ENCODE measurements at regions not wholly inside any gene's neighbourhood (a gene's known extent, or its start where the extent isn't known, plus 50 kb on each side); places are given as distances from the start of the nearest gene placed in this dataset.
"Not testable (repeated sequence)": the region's sequence is repeated elsewhere in the genome, so short reads cannot be mapped to it uniquely, and the experiment has no call there.

GRCh38 chr5:88108490-88109279, 160.0 kb downstream of the TMEM161B start:
- no peak overlapping the region for H3K4me3 Mint-ChIP-seq
- H3K9me3 Mint-ChIP-seq = no peaks in the 10 kb centered on the region
- ATAC-seq (no peak), DNase-seq (no peak)
- no peaks in the 10 kb centered on the region for H3K27me3 Mint-ChIP-seq
- H3K27ac Mint-ChIP-seq = no peak overlapping the region
- H3K4me1 Mint-ChIP-seq = no peaks in the 10 kb centered on the region

GRCh38 chr5:88094906-88095496, 173.6 kb downstream of the TMEM161B start:
- Mint-ChIP-seq H3K4me1 (no peaks in the 10 kb centered on the region), H3K4me3 (no peak overlapping the region), H3K27me3 (peaks cover 6% of the 10 kb centered on the region), H3K9me3 (no peaks in the 10 kb centered on the region), H3K27ac (no peak overlapping the region)
- DNase-seq (no peak), ATAC-seq (no peak)

GRCh38 chr5:88094403-88094802, 174.2 kb downstream of the TMEM161B start:
- Mint-ChIP-seq H3K9me3 (no peaks in the 10 kb centered on the region), H3K4me3 (no peak overlapping the region), H3K27ac (no peak overlapping the region), H3K27me3 (peaks cover 6% of the 10 kb centered on the region), H3K4me1 (no peaks in the 10 kb centered on the region)
- DNase-seq = no peak
- ATAC-seq = no peak

- Mint-ChIP-seq H3K27ac (no peak overlapping the region), H3K27me3 (peaks cover 7% of the 10 kb centered on the region), H3K4me1 (no peaks in the 10 kb centered on the region), H3K9me3 (no peaks in the 10 kb centered on the region), H3K4me3 (no peak overlapping the region)
- DNase-seq (no peak), ATAC-seq (no peak)
Observed at GRCh38 chr5:88093765-88094164, 174.9 kb downstream of the TMEM161B start.

GRCh38 chr5:88092958-88093605, 175.6 kb downstream of the TMEM161B start:
- H3K4me1 Mint-ChIP-seq = no peaks in the 10 kb centered on the region
- H3K9me3 Mint-ChIP-seq = no peaks in the 10 kb centered on the region
- ATAC-seq (no peak), DNase-seq (no peak)
- no peak overlapping the region for H3K27ac Mint-ChIP-seq
- H3K4me3 Mint-ChIP-seq = no peak overlapping the region
- peaks cover 14% of the 10 kb centered on the region for H3K27me3 Mint-ChIP-seq

GRCh38 chr5:88092358-88092757, 176.3 kb downstream of the TMEM161B start:
- Mint-ChIP-seq H3K27ac (no peak overlapping the region), H3K27me3 (peaks cover 14% of the 10 kb centered on the region), H3K9me3 (no peaks in the 10 kb centered on the region)

GRCh38 chr5:88090506-88090905, 178.1 kb downstream of the TMEM161B start:
- Mint-ChIP-seq H3K9me3 (no peaks in the 10 kb centered on the region), H3K4me1 (no peaks in the 10 kb centered on the region), H3K27me3 (peaks cover 14% of the 10 kb centered on the region), H3K27ac (no peak overlapping the region), H3K4me3 (no peak overlapping the region)
- DNase-seq (no peak), ATAC-seq (no peak)

More at GRCh38 chr5:88092358-88092757, 176.3 kb downstream of the TMEM161B start:
- no peaks in the 10 kb centered on the region for H3K4me1 Mint-ChIP-seq
- no peak overlapping the region for H3K4me3 Mint-ChIP-seq
- ATAC-seq = no peak
- no peak for DNase-seq

GRCh38 chr5:88089719-88090390, 178.8 kb downstream of the TMEM161B start:
- peaks cover 14% of the 10 kb centered on the region for H3K27me3 Mint-ChIP-seq
- no peaks in the 10 kb centered on the region for H3K9me3 Mint-ChIP-seq
- ATAC-seq (no peak), DNase-seq (no peak)
- H3K4me3 Mint-ChIP-seq = no peak overlapping the region
- H3K4me1 Mint-ChIP-seq = no peaks in the 10 kb centered on the region
- no peak overlapping the region for H3K27ac Mint-ChIP-seq

- H3K4me1 Mint-ChIP-seq = no peaks in the 10 kb centered on the region
- H3K9me3 Mint-ChIP-seq = no peaks in the 10 kb centered on the region
- peaks cover 16% of the 10 kb centered on the region for H3K27me3 Mint-ChIP-seq
- H3K4me3 Mint-ChIP-seq = no peak overlapping the region
- no peak overlapping the region for H3K27ac Mint-ChIP-seq
- ATAC-seq (no peak), DNase-seq (no peak)
Observed at GRCh38 chr5:88085462-88085861, 183.2 kb downstream of the TMEM161B start.

- Mint-ChIP-seq H3K27ac (no peak overlapping the region), H3K27me3 (peaks cover 8% of the 10 kb centered on the region), H3K9me3 (peaks cover 0 to 2% of the 10 kb centered on the region in 2 donors), H3K4me3 (no peak overlapping the region), H3K4me1 (no peaks in the 10 kb centered on the region)
- no peak for DNase-seq
- no peak for ATAC-seq
Observed at GRCh38 chr5:88081877-88082276, 186.8 kb downstream of the TMEM161B start.

- Mint-ChIP-seq H3K27me3 (no peaks in the 10 kb centered on the region), H3K4me1 (no peaks in the 10 kb centered on the region), H3K9me3 (peaks cover 20 to 37% of the 10 kb centered on the region in 2 donors), H3K27ac (no peak overlapping the region), H3K4me3 (no peak overlapping the region)
- ATAC-seq (no peak), DNase-seq (no peak)
Observed at GRCh38 chr5:88063813-88064212, 204.8 kb downstream of the TMEM161B start.

GRCh38 chr5:88060194-88060593, 208.5 kb downstream of the TMEM161B start:
- DNase-seq = no peak
- no peak overlapping the region for H3K27ac Mint-ChIP-seq
- ATAC-seq = no peak
- peaks cover 19 to 37% of the 10 kb centered on the region in 2 donors for H3K9me3 Mint-ChIP-seq
- no peaks in the 10 kb centered on the region for H3K27me3 Mint-ChIP-seq
- H3K4me3 Mint-ChIP-seq = no peak overlapping the region
- no peaks in the 10 kb centered on the region for H3K4me1 Mint-ChIP-seq

GRCh38 chr5:88058625-88059024, 210.0 kb downstream of the TMEM161B start:
- Mint-ChIP-seq H3K9me3 (peaks cover 14 to 30% of the 10 kb centered on the region in 2 donors), H3K4me3 (no peak overlapping the region), H3K4me1 (no peaks in the 10 kb centered on the region), H3K27ac (no peak overlapping the region), H3K27me3 (no peaks in the 10 kb centered on the region)
- ATAC-seq (no peak), DNase-seq (no peak)

- H3K27me3 Mint-ChIP-seq = not testable (repeated sequence)
Observed at GRCh38 chr5:88052468-88052867, 216.2 kb downstream of the TMEM161B start.

GRCh38 chr5:88051148-88051547, 217.5 kb downstream of the TMEM161B start:
- ATAC-seq (no peak), DNase-seq (no peak)
- Mint-ChIP-seq H3K4me3 (no peak overlapping the region), H3K4me1 (no peaks in the 10 kb centered on the region), H3K9me3 (peaks cover 0 to 7% of the 10 kb centered on the region in 2 donors), H3K27me3 (no peaks in the 10 kb centered on the region), H3K27ac (no peak overlapping the region)

More at GRCh38 chr5:88052468-88052867, 216.2 kb downstream of the TMEM161B start:
- DNase-seq, H3K27ac Mint-ChIP-seq, H3K4me1 Mint-ChIP-seq, ATAC-seq, H3K4me3 Mint-ChIP-seq, H3K9me3 Mint-ChIP-seq: not testable (repeated sequence)

GRCh38 chr5:88049737-88050136, 218.9 kb downstream of the TMEM161B start:
- no peaks in the 10 kb centered on the region for H3K27me3 Mint-ChIP-seq
- H3K4me3 Mint-ChIP-seq = no peak overlapping the region
- H3K4me1 Mint-ChIP-seq = no peaks in the 10 kb centered on the region
- DNase-seq = no peak
- ATAC-seq = no peak
- H3K9me3 Mint-ChIP-seq = peaks cover 0 to 7% of the 10 kb centered on the region in 2 donors
- H3K27ac Mint-ChIP-seq = no peak overlapping the region
